ENCODE measurements at regions not wholly inside any gene's neighbourhood (a gene's known extent, or its start where the extent isn't known, plus 50 kb on each side); places are given as distances from the start of the nearest gene placed in this dataset.

- Mint-ChIP-seq H3K4me1 (no peaks in the 10 kb centered on the region), H3K27me3 (no peaks in the 10 kb centered on the region), H3K9me3 (ENCODE audit: insufficient read depth) (no peaks in the 10 kb centered on the region), H3K4me3 (no peak overlapping the region), H3K27ac (no peak overlapping the region)
- Histone ChIP-seq H3K36me3 (replicated peaks in 1 of 2; ENCODE audit: control extremely low read depth in 1 of 2, control insufficient read depth in 1 of 2, extremely low read depth in 1 of 2, insufficient read depth in 2 of 2, low read length in 1 of 2) (no peaks in the 10 kb centered on the region), H3K9me3 (ENCODE audit: control extremely low read depth in 1 of 3, control insufficient read depth in 2 of 3, insufficient read depth in 1 of 3, low read length in 2 of 3) (no peaks in the 10 kb centered on the region), H3K4me2 (replicated peaks; ENCODE audit: low read depth, low read length, poor library complexity, severe bottlenecking) (no peak overlapping the region), H2AFZ (ENCODE audit: insufficient read depth, low read depth, low read length, poor library complexity, severe bottlenecking) (no peak overlapping the region), H3K27ac (ENCODE audit: low read length in 2 of 2) (no peak overlapping the region), H3K4me1 (ENCODE audit: control insufficient read depth in 2 of 2, insufficient read depth in 2 of 2, low read length in 2 of 2) (no peaks in the 10 kb centered on the region), H3K79me2 (ENCODE audit: control insufficient read depth, insufficient read depth, low read length) (no peaks in the 10 kb centered on the region), H4K20me1 (ENCODE audit: control insufficient read depth, insufficient read depth, low read length, poor library complexity, severe bottlenecking) (no peaks in the 10 kb centered on the region), H3K9ac (ENCODE audit: low read length) (no peak overlapping the region), H3K27me3 (replicated peaks in 1 of 4; ENCODE audit: control extremely low read depth in 1 of 4, control insufficient read depth in 3 of 4, insufficient read depth in 4 of 4, low read length in 3 of 4) (no peaks in the 10 kb centered on the region), H3K4me3 (ENCODE audit: control extremely low read depth in 1 of 5, extremely low read depth in 1 of 5, insufficient read depth in 1 of 5, low read depth in 2 of 5, low read length in 4 of 5) (no peak overlapping the region)
- POLR2A ChIA-PET, result no interaction called here
- intact Hi-C loops (cut with micrococcal nuclease), result no loop called here
- no CpG with 5 or more reads among the region's 2 CpGs for WGBS (ENCODE audit: insufficient coverage)
- no peak for DNase-seq
- TF ChIP-seq CTCF (IDR thresholded peaks at IDR 0.05) (no peak), EZH2 (IDR thresholded peaks at IDR 0.05; ENCODE audit: borderline replicate concordance, insufficient read depth, low read depth, low read length, poor library complexity, severe bottlenecking) (no peak)
- no peak for ATAC-seq (ENCODE audit: low read depth)
- CTCF ChIA-PET, result no interaction called here
Observed at GRCh38 chr20:7708112-7708511, 232.1 kb downstream of the HAO1 start.

- H3K4me1 ChIP-seq (ENCODE audit: control insufficient read depth in 2 of 2, insufficient read depth in 2 of 2, low read length in 2 of 2), result no peaks in the 10 kb centered on the region
- H3K4me3 Mint-ChIP-seq, result no peak overlapping the region
- no peaks in the 10 kb centered on the region for H3K4me1 Mint-ChIP-seq
- H3K27ac ChIP-seq (ENCODE audit: low read length in 2 of 2), result no peak overlapping the region
- ATAC-seq (ENCODE audit: low read depth), result no peak
- no peaks in the 10 kb centered on the region for H3K27me3 Mint-ChIP-seq
- H2AFZ ChIP-seq (ENCODE audit: insufficient read depth, low read depth, low read length, poor library complexity, severe bottlenecking), result no peak overlapping the region
- TF ChIP-seq EZH2 (IDR thresholded peaks at IDR 0.05; ENCODE audit: borderline replicate concordance, insufficient read depth, low read depth, low read length, poor library complexity, severe bottlenecking), result no peak
- no peak for TF ChIP-seq CTCF (IDR thresholded peaks at IDR 0.05)
- no peaks in the 10 kb centered on the region for H4K20me1 ChIP-seq (ENCODE audit: control insufficient read depth, insufficient read depth, low read length, poor library complexity, severe bottlenecking)
- H3K9me3 ChIP-seq (ENCODE audit: control extremely low read depth in 1 of 3, control insufficient read depth in 2 of 3, insufficient read depth in 1 of 3, low read length in 2 of 3), result no peaks in the 10 kb centered on the region
- no peak overlapping the region for H3K4me3 ChIP-seq (ENCODE audit: control extremely low read depth in 1 of 5, extremely low read depth in 1 of 5, insufficient read depth in 1 of 5, low read depth in 2 of 5, low read length in 4 of 5)
- no peaks in the 10 kb centered on the region for H3K36me3 ChIP-seq (replicated peaks in 1 of 2; ENCODE audit: control extremely low read depth in 1 of 2, control insufficient read depth in 1 of 2, extremely low read depth in 1 of 2, insufficient read depth in 2 of 2, low read length in 1 of 2)
- WGBS (ENCODE audit: insufficient coverage), result no CpG with 5 or more reads among the region's 2 CpGs
- no peaks in the 10 kb centered on the region for H3K27me3 ChIP-seq (replicated peaks in 1 of 4; ENCODE audit: control extremely low read depth in 1 of 4, control insufficient read depth in 3 of 4, insufficient read depth in 4 of 4, low read length in 3 of 4)
- no peaks in the 10 kb centered on the region for H3K9me3 Mint-ChIP-seq (ENCODE audit: insufficient read depth)
- no peaks in the 10 kb centered on the region for H3K79me2 ChIP-seq (ENCODE audit: control insufficient read depth, insufficient read depth, low read length)
- ChIA-PET POLR2A (no interaction called here), CTCF (no interaction called here)
- no peak overlapping the region for H3K9ac ChIP-seq (ENCODE audit: low read length)
- no peak overlapping the region for H3K27ac Mint-ChIP-seq
- no peak overlapping the region for H3K4me2 ChIP-seq (replicated peaks; ENCODE audit: low read depth, low read length, poor library complexity, severe bottlenecking)
- intact Hi-C loops (cut with micrococcal nuclease), result no loop called here
- DNase-seq, result no peak
Observed at GRCh38 chr20:7708782-7709181, 231.5 kb downstream of the HAO1 start.

Data from B cell (primary cell).